GM18505 (cell line): ENCODE measurements at regions not wholly inside any gene's neighbourhood (a gene's known extent, or its start where the extent isn't known, plus 50 kb on each side); places are given as distances from the start of the nearest gene placed in this dataset.

Experiments used
- ATAC-seq: cut with Tn5 transposase; IDR thresholded peaks from one replicate; pipeline ENCODE4 v1.9.1; 2021; ENCODE audit not compliant: unreplicated experiment
- POLR2A ChIP-seq: IDR thresholded peaks from 4 replicates; pipeline ENCODE4 v1.6.1; 2011; ENCODE audit warnings: borderline replicate concordance; ENCODE audit not compliant: insufficient read depth, insufficient read length; ENCODE audit errors: extremely low read depth

- no peak for ATAC-seq
- TF ChIP-seq POLR2A = no peak
These were observed 56.9 kb upstream of the P2RY1 start for GRCh38 chr3:152778022-152778421.

- ATAC-seq = no peak
- no peak for TF ChIP-seq POLR2A
These were observed 55.3 kb upstream of the P2RY1 start for GRCh38 chr3:152779653-152780052.

DNA sequence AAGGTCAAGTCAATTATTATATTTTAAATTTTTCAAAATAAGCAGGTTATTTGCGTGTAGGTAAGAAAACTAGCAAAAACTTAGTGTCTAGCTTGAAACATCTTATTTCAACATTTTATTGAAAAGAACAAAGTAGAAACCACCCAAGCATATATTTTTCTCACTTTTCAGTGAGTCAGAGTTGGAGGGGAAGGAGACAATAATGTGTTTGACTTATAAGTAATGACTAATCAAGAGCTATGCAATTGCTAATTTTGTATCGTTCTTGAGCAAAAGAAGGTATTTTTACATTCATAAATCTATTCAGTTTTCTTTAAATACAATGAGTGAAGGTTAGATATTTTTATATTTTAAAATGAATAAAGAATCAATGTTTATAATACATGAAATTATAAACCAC, 54.4 kb upstream of the P2RY1 start:
- no peak for TF ChIP-seq POLR2A
- no peak for ATAC-seq

DNA sequence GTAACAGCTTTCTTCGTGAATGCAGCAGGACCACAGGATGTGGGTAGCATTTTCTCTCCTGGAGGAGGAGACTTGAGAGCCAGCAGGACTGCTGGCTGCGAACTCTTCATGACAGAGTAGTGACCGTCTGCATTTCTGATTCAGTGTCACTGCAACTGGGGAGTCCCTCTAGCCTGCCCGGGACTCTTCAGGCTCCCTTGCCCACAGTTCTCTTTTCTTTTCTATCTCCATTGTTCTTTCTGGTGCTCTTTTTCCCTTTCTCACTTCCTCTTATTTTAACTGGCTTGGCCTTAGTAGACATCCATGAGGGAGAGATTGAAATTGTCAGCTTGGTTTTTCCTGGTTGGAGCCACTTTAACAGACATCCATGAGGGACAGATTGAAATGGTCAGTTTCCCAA, 49.9 kb upstream of the P2RY1 start:
- ATAC-seq = no peak
- no peak for TF ChIP-seq POLR2A
